ENCODE measurements at regions not wholly inside any gene's neighbourhood (a gene's known extent, or its start where the extent isn't known, plus 50 kb on each side); places are given as distances from the start of the nearest gene placed in this dataset.

GRCh38 chrX:63514569-63515080 lies 163.5 kb upstream of the SPIN4 start:
- TF ChIP-seq POLR2AphosphoS5 (IDR thresholded peaks at IDR 0.05; ENCODE audit: low read depth), result no peak
- no peak for TF ChIP-seq CTCF (conservative IDR thresholded peaks at IDR 0.05; ENCODE audit: low read depth in 2 of 2)
- TF ChIP-seq REST (IDR thresholded peaks at IDR 0.05; ENCODE audit: unreplicated experiment), result no peak
- no peak for TF ChIP-seq JUNB (IDR thresholded peaks at IDR 0.05; ENCODE audit: unreplicated experiment)
- no peak for TF ChIP-seq EZH2 (IDR thresholded peaks at IDR 0.05; ENCODE audit: low read depth, unreplicated experiment)
- no peak for TF ChIP-seq NANOG (IDR thresholded peaks at IDR 0.05; ENCODE audit: borderline replicate concordance)
- TF ChIP-seq CREB1 (CRISPR knock-in tag; IDR thresholded peaks at IDR 0.05; ENCODE audit: low read depth), result no peak
- no peak for TF ChIP-seq ETS1 (IDR thresholded peaks at IDR 0.05)

Measured in GM23338 (cell line).